GM19468 (cell line): ENCODE measurements at regions not wholly inside any gene's neighbourhood (a gene's known extent, or its start where the extent isn't known, plus 50 kb on each side); places are given as distances from the start of the nearest gene placed in this dataset.
"Not testable (repeated sequence)": the region's sequence is repeated elsewhere in the genome, so short reads cannot be mapped to it uniquely, and the experiment has no call there.

Source experiments
- ATAC-seq: cut with Tn5 transposase; IDR thresholded peaks from one replicate; pipeline ENCODE4 v1.9.1; 2021; ENCODE audit warnings: mild to moderate bottlenecking, moderate library complexity, moderate number of reproducible peaks; ENCODE audit not compliant: unreplicated experiment; ENCODE audit errors: extremely low read depth

DNA sequence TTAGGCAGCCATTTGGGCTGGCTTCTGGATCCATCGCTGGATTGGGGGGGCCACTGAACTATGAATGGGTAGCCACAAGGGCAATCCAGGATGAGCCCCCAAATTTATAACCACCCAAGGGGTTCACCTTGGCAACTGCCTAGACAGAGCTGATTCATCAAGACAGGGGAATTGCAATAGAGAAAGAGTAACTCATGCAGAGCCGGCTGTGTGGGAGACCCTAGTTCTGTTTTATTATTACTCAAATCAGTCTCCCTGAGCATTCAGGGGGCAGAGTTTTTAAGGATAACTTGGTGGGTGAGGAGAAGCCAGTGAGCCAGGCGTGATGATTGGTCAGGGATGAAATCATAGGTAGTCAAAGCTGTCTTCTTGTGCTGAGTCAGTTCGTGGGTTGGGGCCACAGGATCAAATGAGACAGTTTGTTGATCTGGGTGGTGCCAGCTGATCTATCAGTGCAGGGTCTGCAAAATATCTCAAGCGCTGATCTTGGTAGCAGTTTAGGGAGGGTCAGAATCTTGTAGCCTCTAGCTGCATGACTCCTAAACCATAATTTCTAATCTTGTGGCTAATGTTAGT is 57.9 kb downstream of the DNAJB9 start:
- no peak for ATAC-seq

DNA sequence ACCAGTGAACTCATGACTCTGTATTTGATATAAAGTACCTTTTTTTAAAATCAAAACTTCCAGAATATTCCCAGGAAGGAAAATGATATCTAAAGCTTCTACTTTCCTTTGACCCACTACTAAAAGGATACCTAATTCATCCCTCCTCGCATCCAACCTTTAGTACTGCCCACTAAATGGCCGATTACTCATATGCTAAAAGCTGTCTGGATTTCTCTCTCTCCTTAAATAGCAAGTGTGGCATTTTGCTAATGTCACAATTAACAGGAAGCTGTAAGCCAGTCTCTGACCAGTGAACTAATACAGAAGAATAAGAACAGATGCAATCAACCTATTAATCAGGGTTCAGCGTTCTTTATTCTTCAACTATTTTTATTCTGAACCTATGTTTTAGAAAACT is 59.0 kb downstream of the DNAJB9 start:
- no peak for ATAC-seq

DNA sequence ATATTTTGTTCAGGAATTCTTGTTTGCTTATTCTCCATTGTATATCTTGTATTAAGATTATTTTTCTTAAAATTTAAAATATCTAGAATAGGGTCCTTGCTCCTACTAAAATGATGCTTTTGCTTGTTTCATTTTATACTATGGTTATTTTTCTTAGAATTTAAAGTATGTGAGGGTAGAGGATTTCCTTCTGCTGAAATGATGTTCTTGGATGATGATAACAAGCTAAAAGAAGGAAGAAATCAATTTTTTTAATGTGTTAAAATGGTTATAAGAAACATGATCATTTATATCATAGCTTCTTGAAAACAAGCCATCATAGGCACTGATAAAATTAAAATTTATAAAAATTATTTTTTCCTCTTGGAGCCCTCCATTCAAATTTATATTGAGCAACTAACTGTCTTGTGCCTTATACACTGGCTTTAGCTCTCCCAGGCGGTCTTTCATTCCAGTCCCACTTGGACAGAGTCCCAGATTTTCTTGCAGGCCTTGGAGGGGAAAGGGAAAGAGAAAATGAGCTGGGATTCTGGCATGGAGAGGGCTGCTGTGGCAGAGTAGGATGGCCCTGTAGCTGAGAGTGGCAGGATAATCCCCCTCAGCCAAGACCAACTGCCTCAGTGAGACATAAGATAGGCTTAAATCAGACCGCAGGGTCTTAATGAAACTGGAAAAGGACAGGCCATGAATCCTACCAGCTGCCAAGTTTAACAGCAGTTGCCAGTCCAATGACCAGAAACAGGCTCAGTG is 60.2 kb downstream of the DNAJB9 start:
- no peak for ATAC-seq

DNA sequence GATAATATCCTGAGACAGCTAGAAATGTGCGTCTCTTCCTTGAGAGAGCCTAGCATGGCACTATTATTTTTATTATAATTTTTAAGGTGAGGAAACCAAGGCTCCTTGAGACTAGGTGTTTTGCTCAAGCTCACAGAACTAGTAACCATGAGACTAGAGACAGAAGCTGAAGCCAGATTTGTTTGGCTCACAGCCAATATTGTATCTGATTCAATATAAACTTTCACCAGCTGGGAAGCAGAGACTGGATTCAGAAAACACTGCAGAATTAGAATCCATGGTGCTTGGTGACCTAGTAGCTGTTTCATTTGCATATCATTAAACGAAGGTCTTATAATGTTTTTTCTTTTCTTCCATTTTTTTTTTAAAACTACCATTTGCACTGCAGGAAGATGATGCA is 64.4 kb downstream of the DNAJB9 start:
- no peak for ATAC-seq

DNA sequence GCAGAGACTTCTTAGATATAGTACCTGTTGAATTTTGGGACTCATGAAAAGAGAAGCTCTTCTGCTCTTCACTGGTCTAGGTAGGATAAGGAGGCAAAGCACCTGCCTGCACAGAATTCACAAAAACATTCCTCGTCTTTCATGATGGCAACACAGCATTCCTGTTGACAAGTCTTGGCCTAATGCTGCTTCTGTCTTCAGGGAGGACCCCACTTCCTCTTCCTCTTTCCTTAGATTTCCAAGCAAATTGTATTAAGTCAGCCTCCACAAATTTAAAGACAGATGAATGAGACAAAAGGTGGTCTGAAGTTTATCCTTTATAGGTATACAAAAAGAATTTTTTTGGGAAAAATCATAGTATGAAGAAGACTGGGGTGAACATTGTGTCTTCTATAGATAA is 64.9 kb downstream of the DNAJB9 start:
- no peak for ATAC-seq

DNA sequence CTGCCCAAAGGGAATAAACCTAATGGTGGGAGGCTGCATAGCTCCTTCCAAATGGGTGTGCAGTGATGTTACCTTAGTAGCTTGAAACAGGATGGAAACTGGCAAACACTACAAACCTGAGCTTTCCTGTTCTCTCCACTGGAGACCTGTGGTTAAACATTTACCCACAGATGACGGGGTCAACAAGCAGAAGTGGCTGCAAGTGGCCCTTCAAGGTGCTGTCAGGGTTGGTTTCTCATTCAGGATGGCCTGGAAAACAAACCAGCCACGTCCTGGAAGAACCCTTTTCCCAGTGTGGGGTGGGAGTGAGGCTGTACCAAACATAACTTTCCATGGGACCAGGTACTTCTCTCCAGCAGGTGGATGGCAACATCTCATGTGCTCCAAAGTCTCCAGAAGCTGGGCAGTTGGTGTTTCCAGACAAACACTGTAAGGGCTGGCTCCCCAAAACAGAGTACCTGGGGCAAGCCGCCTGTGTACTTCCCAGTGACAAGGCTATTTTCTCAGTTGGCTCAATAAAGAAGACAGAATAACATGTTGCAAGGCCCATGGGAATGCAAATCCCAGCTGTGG is 67.5 kb downstream of the DNAJB9 start:
- no peak for ATAC-seq

DNA sequence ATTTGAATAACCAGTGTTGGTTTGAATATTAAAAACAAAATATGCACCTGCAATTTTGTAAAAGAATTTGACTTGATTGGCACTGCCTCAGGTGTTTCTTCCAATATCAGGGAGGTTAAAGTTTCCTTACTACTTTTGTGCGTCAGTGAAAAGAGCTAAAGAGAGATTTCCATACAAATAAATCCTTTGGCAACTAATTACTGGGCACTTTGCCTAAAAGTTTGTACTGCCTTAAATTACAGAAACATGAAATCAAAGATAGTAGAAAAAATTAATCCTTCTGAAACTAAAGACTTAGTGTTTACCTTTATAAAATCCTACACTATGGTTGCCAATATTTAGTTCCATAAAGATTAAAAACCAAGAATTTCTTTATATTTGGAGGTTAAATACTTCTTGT is 72.5 kb downstream of the DNAJB9 start:
- no peak for ATAC-seq

DNA sequence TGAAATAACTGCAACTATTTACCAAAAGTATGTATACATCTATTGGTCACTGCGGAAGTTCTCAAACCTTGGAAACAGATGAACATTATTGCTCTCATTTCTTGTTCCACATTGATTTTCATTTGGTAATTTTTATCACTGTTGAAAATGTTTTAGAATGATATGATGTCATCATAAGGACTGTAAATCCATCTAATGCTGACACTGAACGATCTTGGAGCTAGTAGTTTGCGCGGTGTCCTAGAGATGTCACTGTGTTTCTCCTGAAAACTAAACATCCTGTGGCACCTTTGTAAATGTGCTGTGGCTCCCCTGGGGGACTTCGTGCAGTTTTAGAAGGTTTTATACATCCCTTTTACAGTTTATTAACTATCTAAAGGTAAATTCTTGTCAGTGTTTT is 73.5 kb downstream of the DNAJB9 start:
- ATAC-seq: no peak

DNA sequence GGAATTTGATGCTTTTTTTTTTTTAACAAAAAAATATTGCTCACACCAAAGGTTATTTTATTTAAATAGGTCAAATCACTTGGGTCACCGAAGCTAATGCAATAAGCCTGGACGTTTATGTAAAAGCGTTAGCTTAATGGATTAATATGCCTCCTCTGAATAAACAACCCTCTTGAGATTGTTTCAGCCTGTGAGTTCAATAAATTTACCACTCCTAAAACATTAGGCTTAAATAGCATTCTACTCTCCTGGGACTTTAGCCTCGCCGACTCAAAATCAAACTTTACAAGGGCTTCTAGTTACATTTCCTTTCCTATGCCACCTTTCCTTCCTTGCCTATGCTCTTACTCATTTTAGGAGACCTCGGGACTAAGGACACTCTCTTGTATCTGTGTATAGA is 79.3 kb downstream of the DNAJB9 start:
- no peak for ATAC-seq

DNA sequence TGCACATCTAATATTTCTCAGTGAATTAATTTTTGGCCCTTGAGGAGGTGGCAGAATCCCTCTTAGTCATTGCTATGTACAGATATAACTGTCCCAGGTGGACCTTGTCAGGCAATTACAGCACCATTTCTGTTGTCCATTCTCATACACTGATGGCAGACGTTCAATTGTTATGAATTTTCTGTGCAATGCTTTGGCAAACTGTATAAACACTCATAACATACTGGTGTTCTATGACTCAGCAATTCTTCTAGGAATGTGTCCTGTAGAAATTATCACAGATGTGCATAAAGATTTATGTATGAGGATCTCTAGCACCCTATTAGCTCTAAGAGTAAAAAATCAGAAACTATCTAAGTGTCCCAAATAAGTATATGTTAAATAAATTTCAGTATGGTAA is 80.8 kb downstream of the DNAJB9 start:
- ATAC-seq: no peak

DNA sequence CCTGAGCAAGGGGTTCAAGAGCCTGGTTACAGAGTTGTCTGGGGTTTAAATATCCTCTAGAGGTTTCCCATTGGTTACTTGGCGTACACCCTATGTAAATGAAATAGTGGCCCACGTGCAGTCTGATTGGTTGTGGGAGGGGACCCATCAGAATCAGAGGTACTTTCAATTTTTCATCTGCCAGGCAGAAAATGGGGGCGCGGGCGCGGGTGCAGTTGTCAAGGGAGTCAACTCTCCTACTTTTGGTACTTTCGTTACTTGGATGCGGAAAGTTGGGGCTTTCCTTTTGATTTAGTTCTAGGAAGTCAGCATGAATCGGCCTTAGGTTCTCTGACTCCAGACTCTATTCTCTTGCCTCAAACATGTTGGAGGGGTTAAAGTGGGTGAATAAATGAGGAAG is 83.2 kb downstream of the DNAJB9 start:
- ATAC-seq: no peak

DNA sequence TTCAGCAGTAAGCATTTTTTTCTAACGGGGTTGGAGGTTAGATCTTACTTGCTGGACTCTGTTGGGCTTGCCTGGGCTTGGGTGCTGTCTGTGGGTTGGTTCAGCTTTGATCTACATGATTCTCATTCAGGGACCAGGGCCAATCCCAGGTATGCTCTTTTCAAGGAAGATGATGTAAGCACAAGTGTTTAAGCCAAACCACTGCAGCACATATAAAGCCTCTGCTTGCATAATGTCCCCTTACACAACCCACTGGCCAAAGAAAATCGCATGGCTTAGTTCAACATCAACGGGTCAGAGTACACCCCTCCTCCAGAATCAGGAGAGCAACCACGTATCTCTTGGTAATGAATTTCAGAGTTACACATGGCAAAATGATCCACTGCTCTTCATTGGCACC is 83.9 kb downstream of the DNAJB9 start:
- no peak for ATAC-seq

DNA sequence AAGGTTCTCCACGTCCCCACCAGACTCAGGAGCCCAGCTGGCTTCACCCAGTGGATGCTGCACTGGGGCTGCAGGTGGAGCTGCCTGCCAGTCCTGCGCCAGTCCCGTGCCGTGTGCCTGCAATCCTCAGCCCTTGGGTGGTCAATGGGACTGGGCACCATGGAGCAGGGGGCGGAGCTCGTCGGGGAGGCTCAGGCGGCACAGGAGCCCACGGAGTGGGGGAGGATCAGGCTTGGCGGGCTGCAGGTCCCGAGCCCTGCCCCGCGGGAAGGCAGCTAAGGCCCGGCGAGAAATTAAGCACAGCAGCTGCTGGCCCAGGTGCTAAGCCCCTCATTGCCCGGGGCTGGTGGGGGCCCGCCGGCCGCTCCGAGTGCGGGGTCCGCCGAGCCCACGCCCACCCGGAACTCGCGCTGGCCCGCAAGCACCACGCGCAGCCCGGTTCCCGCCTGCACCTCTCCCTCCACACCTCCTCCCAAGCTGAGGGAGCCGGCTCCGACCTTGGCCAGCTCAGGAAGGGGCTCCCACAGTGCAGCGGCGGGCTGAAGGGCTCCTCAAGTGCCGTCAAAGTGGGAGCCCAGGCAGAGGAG is 87.6 kb downstream of the DNAJB9 start:
- not testable (repeated sequence) for ATAC-seq

DNA sequence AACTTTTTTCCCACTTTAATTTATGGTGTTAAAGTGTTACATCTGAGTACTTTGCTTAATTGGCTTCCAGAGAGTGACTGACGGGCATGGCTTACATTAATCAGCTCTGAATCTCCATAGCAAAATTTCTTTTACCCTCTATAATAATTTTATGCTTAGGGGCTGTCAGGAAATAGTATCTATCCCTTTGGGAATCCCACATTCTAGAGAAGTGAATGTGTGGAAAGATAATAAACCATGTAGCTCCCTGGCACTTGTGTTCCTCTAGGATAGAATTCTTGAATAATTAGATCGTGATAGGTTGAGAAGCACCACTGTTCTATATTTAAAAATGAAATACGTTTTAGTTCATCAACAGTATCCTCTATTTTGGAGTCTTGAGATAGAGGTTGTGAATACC is 89.6 kb downstream of the DNAJB9 start:
- ATAC-seq: no peak

DNA sequence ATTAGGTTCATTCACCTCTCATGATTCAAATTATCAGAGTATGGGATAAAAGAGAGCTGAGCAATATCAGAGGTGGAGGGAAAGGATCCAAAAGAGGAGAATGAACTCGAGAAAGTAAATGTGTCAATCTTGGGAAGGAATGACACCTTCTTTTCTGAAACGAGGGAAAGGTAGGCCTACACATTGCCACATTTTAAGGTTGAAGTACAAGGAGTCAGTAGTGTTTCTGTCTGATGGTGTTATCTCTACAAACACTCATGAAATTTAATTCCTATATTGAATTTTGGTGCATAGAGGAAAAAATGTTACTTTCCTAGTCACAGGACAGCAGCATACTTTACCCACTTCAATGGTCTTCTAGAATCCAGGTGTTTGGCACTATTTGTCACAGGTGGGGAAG is 90.2 kb downstream of the DNAJB9 start:
- ATAC-seq: no peak

DNA sequence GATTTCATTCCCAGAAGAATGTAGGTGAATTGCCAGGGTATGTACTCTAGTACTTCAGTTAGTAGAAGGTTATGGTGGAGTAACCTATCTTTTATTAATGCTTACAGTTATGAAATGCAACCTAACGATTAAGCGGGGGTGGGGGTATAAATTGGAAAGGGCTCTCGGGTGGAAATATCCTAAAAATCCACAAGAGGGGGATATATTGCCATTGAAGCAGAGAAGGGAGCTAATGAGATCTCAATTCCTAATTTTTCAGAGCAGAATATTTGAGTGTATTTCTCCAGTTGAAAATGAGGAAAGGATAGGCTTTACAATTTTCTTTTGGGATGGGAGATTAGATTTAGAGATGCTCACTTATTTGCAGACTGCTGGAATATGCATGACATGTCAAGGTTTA is 90.8 kb downstream of the DNAJB9 start:
- no peak for ATAC-seq

DNA sequence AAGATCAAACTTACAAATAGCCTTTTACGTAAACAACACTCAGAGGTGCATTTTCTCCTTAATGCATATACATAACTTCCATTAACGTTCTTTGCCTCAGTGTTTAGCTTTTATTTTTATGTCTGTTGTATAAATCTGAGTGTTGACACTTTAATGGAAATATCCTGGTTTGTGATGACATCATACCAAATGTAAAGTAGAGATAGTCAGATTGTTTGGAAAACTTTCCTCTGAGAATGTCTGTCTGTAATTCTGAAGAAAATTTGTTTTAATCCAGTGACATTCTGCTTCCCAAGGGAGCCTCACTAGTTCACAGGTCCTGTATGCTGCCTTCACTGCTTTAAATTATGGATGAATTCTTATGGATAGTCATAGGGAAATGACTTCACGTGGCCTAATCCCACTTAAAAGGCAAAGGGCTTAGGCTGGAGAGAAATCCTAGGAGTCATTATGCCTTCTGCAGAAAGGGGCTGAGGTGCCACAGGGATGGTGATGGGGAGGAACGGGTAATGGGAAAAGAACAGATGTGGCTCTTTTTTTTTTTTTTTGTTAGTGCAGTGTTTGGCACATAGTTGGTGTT is 93.2 kb downstream of the DNAJB9 start:
- no peak for ATAC-seq

DNA sequence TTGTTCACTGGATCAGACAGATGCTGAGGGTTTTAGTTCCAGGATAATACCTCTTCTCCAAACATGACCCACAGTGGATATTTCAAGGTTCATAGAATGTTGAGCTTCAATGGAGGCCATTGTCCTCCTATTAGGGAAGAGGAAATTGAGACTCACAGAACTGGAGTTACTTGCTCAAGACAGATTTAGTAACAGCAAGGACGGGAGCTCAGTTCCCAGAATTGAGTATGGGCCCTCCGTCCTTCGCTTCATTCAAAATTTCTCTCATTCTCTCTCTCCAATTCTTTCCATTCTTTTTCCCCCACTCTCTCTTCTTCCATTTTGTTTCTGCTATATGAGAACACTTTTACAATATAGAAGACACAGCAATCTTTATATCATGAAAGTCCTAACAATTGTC is 94.0 kb downstream of the DNAJB9 start:
- ATAC-seq: no peak

DNA sequence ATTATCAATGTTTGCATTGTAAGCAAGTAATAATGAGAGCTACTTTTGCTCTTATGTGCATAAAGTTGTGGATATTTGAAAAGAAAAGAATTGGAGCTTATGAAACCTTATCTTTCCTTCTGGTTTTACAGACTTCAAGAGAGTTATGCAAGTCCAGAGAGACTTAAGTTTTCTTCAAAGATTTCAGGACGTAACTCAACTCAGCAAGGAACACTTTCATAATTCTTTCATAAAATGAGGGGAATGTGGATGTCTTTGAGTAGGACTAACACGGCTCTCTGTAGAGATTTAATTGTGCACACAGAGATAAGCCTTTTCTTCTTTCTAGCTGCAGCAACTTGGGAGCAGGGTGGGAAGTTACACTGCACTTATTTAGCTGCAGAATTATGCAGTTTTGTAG is 97.5 kb downstream of the DNAJB9 start:
- ATAC-seq: no peak

DNA sequence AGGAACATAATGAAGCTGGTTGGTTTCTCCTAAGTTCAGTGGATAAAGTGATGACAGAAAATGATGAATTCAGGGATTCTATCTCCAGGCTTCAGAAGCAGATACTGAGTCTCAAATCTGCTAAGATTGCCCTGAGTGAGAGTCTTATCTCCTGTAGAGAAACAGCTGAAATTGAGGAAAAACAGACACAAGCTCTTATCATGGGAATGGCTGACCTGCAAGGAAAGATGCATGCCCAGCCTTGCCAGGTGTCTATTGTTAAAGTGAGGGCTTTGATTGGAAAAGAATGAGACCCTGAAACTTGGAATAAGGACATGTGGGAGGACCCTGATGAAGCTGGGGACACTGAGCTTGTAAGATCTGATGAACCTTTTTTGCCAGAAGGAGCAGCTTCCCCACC is 100.3 kb downstream of the DNAJB9 start:
- ATAC-seq: no peak

DNA sequence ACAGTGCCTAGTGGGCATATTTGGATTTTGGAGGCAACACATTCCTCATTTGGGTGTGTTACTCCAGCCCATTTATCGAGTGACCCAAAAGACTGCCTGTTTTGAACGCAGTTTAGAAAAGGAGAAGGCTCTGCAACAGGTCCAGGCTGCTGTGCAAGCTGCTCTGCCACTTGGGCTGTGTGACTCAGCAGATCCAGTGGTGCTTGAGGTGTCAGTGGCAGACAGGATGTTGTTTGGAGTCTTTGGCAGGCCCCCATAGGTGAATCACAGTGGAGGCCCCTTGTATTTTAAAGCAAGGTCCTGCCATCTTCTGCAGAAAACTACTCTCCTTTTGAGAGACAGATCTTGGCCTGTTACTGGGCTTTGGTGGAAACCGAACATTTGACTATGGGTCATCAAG is 104.0 kb downstream of the DNAJB9 start:
- not testable (repeated sequence) for ATAC-seq
